GM19240 (cell line): ENCODE measurements at regions not wholly inside any gene's neighbourhood (a gene's known extent, or its start where the extent isn't known, plus 50 kb on each side); places are given as distances from the start of the nearest gene placed in this dataset.

ENCODE experiments used
- DNase-seq: peaks from one replicate; pipeline ENCODE4 v3.0.0; 2011; ENCODE audit warnings: low spot score; ENCODE audit not compliant: insufficient read length

DNA sequence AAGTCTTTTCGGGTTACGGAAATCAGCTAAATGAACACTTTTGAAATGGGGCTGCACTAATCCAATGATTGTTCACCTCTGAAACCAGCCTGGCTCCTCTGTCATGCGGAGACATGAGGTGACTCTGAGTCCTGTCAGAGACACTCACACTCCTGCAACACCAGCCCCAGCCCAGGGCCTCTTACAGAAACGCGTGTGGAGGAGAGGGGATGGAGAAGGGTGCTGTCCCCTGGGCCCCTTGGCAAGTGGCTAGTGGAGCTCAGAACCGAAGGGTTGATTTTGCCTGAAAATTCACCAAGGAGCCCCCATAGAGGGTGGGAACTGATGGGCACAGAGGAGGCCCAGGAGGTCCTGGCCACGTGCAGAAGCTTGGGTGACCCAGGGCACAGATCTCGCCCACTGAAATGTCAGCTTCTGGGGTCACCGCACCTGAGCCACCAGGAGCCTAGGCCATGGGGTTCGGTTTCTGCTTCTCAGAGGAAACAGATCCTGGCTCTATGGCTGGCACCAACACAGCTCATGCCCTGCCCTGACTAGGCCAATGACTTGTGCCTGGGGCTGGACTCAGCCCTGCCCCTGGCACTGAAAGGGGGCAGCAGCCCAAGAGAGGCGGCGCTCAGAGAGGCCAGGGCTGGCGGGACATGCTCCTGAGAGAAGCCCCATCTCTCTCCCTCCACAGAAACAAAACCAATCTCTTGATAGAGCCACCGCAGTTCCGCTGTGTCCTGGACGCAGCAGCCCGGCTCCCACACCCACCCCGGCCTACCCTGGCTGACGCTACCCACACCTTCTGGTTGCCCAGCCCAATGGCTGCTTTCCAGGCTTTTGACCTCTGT is 144.7 kb downstream of the ERMARD start:
- no peak for DNase-seq

DNA sequence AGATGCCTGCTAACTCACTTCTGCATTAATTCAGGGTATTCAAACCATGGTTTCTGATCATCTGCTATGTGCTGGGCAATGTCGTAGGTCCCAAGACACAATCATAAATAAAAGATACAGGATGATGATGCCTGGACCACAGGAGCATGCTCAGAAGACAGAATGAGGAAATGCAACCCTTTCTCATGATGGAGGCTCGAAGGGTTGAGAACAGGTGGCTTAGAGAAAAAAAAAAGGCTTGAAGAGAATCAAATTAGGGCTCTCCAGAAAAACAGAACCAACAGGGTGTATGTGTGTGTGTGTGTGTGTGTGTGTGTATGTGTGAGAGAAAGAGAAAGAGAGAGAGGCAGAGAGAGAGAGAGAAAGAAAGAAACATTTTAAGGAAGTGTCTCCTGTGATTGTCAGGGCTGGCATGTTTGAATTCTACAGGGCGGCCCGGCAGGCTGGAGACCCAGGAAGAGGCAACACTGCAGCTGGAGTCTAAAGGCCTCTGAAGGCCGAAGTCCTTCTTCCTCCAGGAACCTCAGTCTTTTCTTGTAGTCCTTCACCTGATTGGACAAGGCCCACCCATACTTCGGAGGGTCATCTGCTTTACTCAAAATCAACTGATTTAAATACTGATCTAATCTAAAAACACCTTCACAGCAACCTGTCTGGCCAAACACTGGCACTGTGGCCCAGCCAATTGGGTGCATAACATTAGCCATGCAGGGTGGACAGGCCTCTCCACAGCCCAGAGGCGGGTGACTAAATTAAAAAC is 143.8 kb downstream of the ERMARD start:
- no peak for DNase-seq

DNA sequence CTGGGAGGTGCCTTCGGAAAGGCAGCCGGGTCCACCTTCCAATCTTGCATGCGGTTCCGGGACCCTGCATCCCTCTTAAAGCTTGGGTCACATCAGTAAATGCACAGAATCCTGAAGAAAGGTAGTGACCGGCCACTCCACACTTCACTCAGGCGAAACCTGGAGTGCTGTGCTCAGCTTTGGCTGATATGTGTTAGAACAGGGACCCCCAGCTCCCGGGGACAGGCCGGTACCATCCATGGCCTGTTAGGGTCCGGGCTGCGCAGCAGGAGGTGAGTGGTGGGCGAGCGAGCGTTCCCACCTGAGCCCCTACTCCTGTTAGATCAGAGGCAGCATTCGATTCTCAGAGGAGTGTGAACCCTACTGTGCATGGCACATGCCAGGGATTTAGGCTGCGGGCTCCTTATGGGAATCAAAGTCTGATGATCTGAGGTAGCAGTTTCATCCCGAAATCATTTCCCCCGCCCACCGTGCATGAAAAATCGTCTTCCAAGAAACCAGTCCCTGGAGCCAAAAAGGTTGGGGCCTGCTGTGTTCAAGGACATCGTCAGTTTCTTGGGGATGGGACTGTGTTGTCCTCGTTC is 143.0 kb downstream of the ERMARD start:
- DNase-seq = no peak

DNA sequence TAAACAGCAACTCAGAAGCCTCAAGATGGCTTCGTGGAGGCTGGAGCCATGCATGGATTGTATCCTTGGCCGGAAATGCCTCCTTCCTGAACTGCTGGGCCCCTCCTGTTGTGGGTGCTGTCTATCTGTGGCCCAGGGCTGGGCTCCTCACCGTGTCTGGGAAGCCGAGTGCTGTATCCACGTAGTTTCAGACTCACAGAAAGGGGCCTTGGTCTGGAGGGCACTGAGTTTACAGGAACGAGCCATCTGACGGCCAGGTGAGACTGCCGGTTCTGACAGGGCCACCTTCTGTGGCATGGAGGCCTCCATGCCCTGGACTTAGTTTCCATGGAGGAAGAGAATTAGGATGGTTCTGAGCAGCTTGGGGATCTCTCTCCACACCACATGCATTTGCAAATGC is 142.2 kb downstream of the ERMARD start:
- no peak for DNase-seq

DNA sequence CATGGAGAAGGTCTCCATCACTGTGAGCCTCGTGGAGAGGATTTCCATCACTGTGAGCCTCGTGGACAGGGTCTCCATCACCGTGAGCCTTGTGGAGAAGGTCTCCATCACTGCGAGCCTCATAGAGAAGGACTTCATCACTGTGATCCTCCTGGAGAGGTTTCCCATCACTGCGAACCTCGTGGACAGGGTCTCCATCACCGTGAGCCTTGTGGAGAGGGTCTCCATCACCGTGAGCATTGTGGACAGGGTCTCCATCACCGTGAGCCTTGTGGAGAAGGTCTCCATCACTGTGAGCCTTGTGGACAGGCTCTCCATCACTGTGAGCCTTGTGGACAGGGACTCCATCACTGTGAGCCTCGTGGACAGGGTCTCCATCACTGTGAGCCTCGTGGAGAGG is 140.4 kb downstream of the ERMARD start:
- no peak for DNase-seq

DNA sequence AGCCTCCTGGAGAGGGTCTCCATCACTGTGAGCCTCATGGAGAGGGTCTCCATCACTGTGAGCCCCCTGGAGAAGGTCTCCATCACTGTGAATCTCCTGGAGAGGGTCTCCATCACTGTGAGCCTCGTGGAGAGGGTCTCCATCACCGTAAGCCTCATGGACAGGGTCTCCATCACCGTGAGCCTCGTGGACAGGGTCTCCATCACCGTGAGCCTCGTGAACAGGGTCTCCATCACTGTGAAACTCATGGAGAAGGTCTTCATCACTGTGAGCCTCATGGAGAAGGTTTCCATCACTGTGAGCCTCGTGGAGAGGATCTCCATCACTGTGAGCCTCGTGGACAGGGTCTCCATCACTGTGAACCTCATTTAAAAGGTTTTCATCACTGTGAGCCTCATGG is 140.0 kb downstream of the ERMARD start:
- DNase-seq = no peak

DNA sequence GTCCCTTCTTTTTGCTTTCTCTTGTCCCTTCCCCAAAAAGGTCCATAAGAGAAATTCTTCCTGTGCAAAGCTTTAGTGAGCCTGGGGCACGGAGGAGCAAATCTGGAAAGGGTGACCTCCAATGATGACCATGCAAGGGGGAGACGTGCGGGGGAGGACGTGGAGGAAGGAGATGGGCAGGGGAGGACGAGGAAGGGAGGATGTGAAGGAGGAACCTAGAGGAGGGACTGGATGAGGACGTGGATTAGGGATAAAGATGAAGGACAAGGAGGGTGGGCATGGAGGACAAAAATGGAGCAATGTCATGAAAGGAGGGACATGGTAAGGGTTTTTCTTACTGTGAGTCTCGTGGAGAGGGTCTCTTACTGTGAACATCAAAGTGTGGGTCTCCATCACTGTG is 139.5 kb downstream of the ERMARD start:
- DNase-seq = no peak

DNA sequence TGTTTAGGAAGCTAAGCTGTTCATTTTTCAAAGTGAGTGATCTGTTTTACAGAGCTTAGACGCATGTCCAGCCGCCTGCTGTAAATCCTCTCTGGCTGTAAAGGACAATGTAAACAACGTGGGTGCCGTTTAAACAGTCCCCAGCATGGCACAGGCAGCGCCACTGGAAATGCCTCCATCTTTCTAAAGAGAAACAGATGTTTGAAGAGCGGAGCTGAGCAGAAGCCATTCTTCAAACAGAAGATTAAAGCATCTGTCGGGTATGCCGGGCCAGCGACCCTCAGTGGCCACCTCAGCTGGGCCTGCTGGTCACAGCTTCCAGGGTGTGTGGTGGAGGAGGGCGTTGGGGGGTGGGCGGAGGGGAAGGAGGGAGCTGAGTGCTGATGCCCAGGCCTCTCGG is 138.6 kb downstream of the ERMARD start:
- DNase-seq = no peak

DNA sequence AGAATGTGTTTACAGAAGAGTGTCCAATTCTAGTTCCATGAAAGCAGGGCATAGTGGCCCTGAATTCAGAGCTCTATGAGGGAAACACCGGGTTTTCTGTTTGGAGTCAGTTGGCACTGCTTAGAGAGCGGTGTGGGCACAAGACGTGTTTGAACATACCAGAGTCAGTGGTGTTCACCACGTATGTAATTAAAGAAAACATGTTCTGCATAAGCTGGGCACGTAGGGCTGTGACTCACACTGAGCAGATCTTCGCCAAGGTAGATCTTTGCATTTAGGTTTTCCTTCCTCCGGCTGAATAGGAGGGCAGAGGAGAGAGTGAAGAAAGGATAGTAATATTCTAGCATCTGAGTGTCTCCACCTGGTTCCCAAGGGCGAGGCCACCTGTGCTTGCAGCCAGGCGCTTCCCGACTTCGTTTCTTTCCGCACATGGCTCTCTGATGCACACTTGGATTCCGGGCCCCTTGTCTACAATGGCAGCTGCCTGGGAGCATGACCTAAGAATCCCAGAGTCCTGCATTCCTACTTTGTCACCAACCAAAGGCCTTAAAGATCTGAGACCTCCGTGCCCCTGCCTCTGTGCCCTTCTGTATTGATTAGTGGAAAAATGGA is 136.2 kb downstream of the ERMARD start:
- DNase-seq = no peak

DNA sequence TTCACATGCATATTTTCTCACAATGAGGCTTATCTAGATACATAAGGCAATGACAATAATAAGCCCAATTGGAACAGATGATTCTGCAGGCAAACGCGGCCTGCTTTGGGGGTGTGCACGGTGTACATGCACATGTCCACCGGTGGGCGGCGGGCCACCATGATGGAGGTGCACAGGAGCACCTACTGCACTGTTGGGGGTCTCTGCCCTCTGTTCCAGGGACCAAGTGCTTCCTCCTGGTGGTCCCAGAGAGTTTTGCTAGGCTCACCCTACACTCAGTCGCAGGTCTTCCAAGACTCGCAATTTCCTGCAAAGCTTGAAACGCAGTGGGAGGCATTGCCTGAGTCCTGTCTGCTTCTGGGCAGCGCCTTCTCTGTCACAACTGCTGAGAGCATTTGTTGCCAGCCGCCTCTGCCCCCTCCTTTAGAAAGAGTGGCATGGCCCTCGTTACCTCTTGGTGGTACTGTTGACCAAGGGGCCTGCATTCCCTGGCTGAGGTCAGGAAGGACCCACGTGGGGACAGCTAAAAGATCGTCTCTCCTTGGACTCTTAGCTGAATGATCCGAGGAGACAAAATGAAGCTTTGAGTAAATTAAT is 135.3 kb downstream of the ERMARD start:
- no peak for DNase-seq

DNA sequence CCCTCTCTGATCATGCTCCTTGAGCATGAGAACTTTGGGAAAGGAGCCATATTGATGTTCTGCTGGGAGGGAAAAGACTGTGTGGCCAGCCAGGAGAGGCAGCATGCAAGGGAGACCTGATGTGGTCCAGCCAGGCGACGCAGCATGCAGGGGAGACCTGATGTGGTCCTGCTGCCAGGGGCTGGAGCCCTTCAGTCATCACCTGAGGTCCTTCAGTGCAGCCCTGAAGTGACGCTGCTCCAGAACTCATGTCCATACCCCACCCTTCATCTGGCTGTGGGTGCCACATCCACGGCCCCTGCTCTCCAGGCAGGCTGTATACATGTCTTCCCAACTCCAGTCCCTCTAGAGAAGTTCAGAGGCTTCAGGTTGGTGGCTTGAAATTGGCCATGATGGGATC is 134.4 kb downstream of the ERMARD start:
- no peak for DNase-seq

DNA sequence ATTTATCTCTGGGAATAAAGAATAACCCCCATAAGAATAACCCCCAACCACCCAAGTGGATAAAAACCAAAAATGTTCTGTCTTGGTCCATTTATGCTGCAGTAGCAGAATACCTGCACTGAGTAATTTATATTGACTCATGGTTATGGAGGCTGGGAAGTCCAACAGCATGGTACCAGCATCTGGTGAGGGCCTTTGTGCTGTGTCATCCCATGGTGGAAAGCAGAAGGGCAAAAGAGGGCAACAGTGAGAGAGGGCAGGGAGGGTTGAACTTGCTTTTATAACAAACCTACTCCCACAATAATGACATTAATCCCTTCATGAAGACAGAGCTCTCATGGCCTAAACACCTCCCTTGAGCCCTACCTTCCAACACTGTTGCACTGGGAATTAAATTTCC is 133.7 kb downstream of the ERMARD start:
- DNase-seq = no peak

DNA sequence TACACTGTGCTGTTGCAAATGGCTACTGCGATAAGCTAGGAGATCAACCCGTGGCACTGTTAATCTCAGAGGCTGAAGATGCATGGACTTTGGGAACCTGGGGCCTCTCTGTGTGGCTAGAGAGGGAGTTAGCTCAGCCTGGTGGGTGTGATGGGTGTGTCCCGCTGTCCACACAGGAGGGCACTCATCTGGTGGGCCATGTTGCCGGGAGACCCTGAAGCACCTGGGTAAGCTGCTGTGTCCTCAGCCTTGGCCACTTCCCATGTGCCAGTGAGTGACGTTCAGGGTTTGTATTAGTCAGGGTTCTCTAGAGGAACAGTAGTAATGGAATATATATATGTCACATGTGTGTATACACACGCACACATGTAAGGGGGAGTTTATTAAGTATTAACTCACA is 132.7 kb downstream of the ERMARD start:
- no peak for DNase-seq

DNA sequence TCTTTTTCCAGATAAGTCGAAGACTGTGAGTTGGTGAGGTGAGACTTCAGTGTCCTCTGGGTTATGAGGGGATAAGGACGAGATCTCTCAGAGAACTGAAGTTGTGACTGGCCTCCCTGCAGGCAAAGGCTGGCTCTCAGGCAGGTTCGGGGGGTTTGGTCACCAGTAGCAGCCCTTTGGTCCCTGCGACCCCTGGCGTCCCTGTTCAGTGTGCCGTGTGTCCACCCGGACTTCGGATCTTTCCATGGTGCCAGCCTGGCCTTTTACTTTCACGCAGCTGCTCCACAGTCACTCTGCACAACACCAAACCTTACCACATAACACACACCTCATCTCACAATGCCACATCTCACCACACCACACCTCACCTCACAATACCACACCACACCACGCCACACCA is 131.9 kb downstream of the ERMARD start:
- no peak for DNase-seq

DNA sequence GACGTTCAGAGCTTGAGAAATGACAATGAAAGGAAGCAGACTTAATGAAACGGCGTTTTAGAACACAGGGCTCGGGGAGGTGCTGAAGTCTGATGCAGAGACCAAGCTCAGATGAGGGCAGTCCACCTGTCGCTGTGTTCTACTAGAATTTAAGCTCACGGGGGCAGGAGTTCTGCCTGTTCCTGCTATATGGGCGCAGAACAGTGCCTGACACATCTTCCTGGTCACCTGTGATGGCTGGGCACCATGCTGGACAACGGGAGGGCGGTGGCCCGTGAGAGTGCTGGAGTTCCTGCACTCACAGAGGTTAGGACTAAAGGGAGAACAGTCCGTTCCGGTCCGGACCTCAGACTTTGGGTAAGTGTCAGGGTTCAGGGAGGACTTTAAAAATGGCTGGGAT is 130.6 kb downstream of the ERMARD start:
- no peak for DNase-seq

DNA sequence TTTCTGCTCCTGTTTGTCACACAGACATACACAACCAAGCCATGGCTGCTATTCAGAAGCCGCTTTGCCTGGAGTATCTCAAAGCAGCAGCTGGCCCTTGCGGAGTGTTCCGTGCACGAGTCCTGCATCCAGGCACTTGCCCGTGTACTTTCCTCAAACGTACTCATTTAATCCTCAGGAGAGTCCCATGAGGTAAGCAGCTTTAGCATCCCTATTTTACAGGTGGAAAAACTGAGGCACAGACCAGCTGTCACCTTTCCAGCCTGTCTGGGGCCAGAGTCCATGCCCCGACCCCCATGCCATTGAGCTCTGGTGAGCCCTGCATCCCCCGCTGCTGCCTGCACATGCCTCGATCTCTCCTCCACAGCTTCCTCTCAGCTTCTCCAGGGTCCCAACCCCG is 130.0 kb downstream of the ERMARD start:
- no peak for DNase-seq

DNA sequence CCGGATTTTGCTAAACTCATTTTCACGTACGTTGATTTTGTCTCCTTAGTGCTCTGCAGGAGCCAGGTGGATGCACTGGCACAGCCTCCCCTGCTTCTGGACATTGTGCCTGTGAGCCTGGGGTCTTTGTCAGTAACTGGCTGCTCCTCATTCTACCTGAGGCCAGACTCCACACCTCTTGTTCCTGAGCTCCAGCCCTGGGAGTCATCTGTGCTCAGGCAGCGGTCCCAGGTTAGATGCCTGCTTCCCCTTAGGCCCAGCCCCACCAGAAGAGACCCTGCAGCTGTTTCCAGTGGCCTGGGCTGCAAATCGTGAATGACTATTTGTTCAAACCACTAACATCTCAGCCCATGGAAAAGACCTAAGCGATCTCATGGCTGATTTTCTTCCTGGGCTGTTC is 129.1 kb downstream of the ERMARD start:
- no peak for DNase-seq

DNA sequence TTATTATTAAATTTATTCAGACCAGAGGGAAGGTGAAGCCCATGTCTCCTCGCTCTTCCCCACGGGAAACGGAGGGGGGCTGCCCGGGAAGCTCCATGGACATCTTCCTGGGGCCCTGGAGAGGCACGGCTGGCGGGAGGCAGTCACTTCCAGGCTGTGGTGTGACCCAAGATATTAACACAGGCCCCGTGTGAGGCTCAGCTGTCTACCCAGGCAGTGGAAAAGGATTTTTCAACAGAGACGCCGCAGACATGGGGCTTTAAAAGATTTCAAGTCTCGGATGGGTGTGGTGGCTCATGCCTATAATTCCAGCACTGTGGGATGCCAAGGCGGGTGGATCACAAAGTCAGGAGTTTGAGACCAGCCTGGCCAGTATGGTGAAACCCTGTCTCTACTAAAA is 117.9 kb downstream of the ERMARD start:
- DNase-seq = no peak

DNA sequence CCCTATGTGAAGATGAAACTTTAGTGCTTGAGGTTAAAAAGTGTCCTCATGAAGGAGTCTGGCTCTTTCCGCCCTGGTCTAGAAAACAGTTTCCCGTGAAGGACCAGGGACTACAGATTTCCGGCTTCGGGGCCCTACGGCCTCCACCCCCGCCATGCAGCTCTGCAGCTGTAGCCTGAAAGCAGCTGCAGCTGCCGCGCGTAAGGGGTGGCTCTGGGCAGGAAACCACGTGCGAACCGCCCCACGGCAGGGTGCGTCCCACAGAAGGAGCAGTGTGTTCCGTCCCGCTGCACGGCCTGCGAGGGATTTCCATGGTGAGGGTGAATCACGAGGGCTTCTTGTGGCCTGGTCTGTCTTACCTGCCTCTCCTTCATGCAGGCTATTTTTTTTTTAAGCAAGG is 117.0 kb downstream of the ERMARD start:
- no peak for DNase-seq

DNA sequence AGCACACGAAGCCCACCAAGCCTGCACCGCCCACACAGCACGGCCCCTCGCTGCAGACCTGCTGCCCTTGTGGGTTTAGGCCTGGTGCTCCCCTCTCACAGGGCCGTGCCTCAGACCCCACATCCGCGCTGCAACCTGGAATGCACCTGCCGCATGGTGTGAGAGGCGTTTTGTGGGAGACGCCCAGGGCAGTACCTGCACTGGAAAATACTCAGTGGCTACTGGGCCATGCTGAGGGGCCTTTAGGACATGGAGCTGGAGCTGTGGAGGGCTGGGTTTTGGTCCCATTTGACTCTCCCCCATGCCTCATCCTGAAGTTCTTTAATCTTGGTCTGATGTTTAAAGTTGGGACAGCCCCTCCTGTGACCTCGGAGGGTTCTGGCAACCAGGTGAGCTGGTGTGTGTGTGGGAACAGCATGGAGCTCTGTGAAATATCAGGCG is 116.3 kb downstream of the ERMARD start:
- no peak for DNase-seq

DNA sequence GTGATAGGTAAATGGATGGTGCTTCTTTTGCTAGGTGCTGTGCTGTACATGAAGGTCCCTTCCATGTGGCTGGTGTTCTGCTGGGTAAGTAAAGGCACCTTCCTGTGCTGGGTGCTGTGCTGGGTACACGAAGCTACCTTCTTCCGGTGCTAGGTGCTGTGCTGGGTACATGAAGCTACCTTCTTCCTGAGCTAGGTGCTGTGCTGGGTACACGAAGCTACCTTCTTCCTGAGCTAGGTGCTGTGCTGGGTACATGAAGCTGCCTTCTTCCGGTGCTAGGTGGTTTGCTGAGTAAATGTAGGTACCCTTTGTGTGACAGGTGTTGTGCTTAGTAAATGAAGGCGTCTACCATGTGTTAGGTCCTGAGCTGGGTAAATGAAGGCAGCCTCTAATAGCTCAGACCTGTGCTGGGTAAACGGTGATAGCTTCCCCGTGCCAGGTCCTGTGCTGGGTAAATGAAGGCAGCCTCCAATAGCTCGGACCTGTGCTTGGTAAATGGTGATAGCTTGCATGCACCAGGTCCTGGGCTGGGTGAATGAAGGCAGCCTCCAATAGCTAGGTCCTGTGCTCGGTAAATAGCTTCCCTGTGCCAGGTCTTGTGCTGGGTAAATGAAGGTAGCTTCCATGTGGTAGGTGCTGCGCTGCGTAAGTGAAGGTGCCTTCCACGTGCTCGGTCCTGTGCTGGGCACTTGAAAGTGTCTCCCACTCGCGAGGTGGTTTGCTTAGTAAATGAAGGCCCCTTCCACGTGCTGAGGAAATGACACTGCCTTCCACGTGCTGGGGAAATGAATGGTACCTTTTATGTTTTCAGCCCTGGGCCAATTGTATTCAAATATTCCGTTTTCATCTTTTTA is 115.5 kb downstream of the ERMARD start:
- DNase-seq = no peak
